Activated B cell treated with CpG ODN at 0.5 μM for 24 hours (primary cell): ENCODE measurements at regions not wholly inside any gene's neighbourhood (a gene's known extent, or its start where the extent isn't known, plus 50 kb on each side); places are given as distances from the start of the nearest gene placed in this dataset.

Experiments used
- ATAC-seq: fragments of 200-7000 bp; cut with Tn5 transposase; one replicate; pipeline ENCODE4 v1.10.0; 2021; ENCODE audit warnings: low read depth, mild to moderate bottlenecking, moderate library complexity
- CTCF ChIA-PET: fragments of 350-600 bp; sonication (Branson Sonifier 250); formaldehyde crosslinking; loops from one replicate; lab custom pipeline; 2021; ENCODE audit warnings: antibody characterized with exemption; lab: Charles Lee
- POLR2A ChIA-PET: fragments of 350-600 bp; sonication (Branson Sonifier 250); formaldehyde crosslinking; loops from one replicate; lab custom pipeline; 2021; ENCODE audit warnings: antibody characterized with exemption; lab: Charles Lee
- DNase-seq: peaks from one replicate; pipeline ENCODE4 v3.0.0; 2022
- H3K27ac Mint-ChIP-seq: one replicate; pipeline ENCODE4 v1.8.0; 2020; ENCODE audit warnings: mixed read lengths
- H3K27me3 Mint-ChIP-seq: one replicate; pipeline ENCODE4 v1.8.0; 2021; ENCODE audit warnings: mixed read lengths
- H3K36me3 Mint-ChIP-seq: one replicate; pipeline ENCODE4 v1.8.0; 2021; ENCODE audit warnings: low read depth, mixed read lengths
- H3K4me1 Mint-ChIP-seq: one replicate; pipeline ENCODE4 v1.8.0; 2021; ENCODE audit warnings: mixed read lengths
- H3K4me3 Mint-ChIP-seq: one replicate; pipeline ENCODE4 v1.8.0; 2020; ENCODE audit warnings: mild to moderate bottlenecking, mixed read lengths
- H3K9me3 Mint-ChIP-seq: one replicate; pipeline ENCODE4 v1.8.0; 2020; ENCODE audit warnings: mixed read lengths
- CTCF ChIP-seq: fragments of 200-600 bp; IDR thresholded peaks from one replicate; pipeline ENCODE4 v1.8.0; 2022; ENCODE audit warnings: antibody characterized with exemption, mild to moderate bottlenecking
- intact Hi-C: fragments of 100-400 bp; cut with micrococcal nuclease; formaldehyde crosslinking; loops from one replicate; pipeline ENCODE4 v1.15.1; 2024

- no peak for TF ChIP-seq CTCF
- H3K4me3 Mint-ChIP-seq, result no peak overlapping the region
- H3K27ac Mint-ChIP-seq, result no peak overlapping the region
- H3K9me3 Mint-ChIP-seq, result peaks cover 1% of the 10 kb centered on the region
- ATAC-seq (no peak), DNase-seq (no peak)
- H3K27me3 Mint-ChIP-seq, result peaks cover 2% of the 10 kb centered on the region
- no peaks in the 10 kb centered on the region for H3K36me3 Mint-ChIP-seq
- intact Hi-C loops, result no loop called here
- H3K4me1 Mint-ChIP-seq, result peaks cover 11% of the 10 kb centered on the region
- ChIA-PET POLR2A (no interaction called here), CTCF (no interaction called here)
Observed at GRCh38 chr6:71459162-71459561, 170.6 kb downstream of the OGFRL1 start.

GRCh38 chr6:71460933-71461332 is 172.3 kb downstream of the OGFRL1 start:
- ChIA-PET POLR2A (no interaction called here), CTCF (no interaction called here)
- H3K9me3 Mint-ChIP-seq, result peaks cover 8% of the 10 kb centered on the region
- intact Hi-C loops, result no loop called here
- H3K4me3 Mint-ChIP-seq, result no peak overlapping the region
- no peak for DNase-seq
- H3K27ac Mint-ChIP-seq, result no peak overlapping the region
- H3K27me3 Mint-ChIP-seq, result peaks cover 2% of the 10 kb centered on the region
- no peak for ATAC-seq
- no peak for TF ChIP-seq CTCF
- no peaks in the 10 kb centered on the region for H3K36me3 Mint-ChIP-seq
- H3K4me1 Mint-ChIP-seq, result peaks cover 11% of the 10 kb centered on the region

- ChIA-PET POLR2A (no interaction called here), CTCF (no interaction called here)
- no peak for TF ChIP-seq CTCF
- DNase-seq (no peak), ATAC-seq (no peak)
- peaks cover 11% of the 10 kb centered on the region for H3K4me1 Mint-ChIP-seq
- H3K36me3 Mint-ChIP-seq, result no peaks in the 10 kb centered on the region
- H3K9me3 Mint-ChIP-seq, result peaks cover 8% of the 10 kb centered on the region
- H3K27me3 Mint-ChIP-seq, result peaks cover 2% of the 10 kb centered on the region
- H3K27ac Mint-ChIP-seq, result no peak overlapping the region
- no peak overlapping the region for H3K4me3 Mint-ChIP-seq
- intact Hi-C loops, result no loop called here
Observed at GRCh38 chr6:71463061-71463460, 174.4 kb downstream of the OGFRL1 start.

- Mint-ChIP-seq H3K27ac (no peak overlapping the region), H3K36me3 (no peaks in the 10 kb centered on the region), H3K4me3 (no peak overlapping the region), H3K27me3 (peaks cover 2% of the 10 kb centered on the region), H3K4me1 (no peaks in the 10 kb centered on the region), H3K9me3 (peaks cover 7% of the 10 kb centered on the region)
- ChIA-PET POLR2A (no interaction called here), CTCF (no interaction called here)
- intact Hi-C loops, result no loop called here
- ATAC-seq, result no peak
- no peak for DNase-seq
- no peak for TF ChIP-seq CTCF
Observed at GRCh38 chr6:71465096-71465495, 176.5 kb downstream of the OGFRL1 start.

GRCh38 chr6:71466362-71466761 is 177.8 kb downstream of the OGFRL1 start:
- CTCF ChIA-PET, result no interaction called here
- no peak for TF ChIP-seq CTCF
- no peaks in the 10 kb centered on the region for H3K36me3 Mint-ChIP-seq
- peaks cover 7% of the 10 kb centered on the region for H3K9me3 Mint-ChIP-seq
- ATAC-seq (no peak), DNase-seq (no peak)
- POLR2A ChIA-PET, result no interaction called here
- intact Hi-C loops, result no loop called here
- H3K4me3 Mint-ChIP-seq, result no peak overlapping the region
- no peak overlapping the region for H3K27ac Mint-ChIP-seq
- H3K4me1 Mint-ChIP-seq, result no peaks in the 10 kb centered on the region
- H3K27me3 Mint-ChIP-seq, result no peaks in the 10 kb centered on the region
